HG02981 (cell line): ENCODE measurements at regions not wholly inside any gene's neighbourhood (a gene's known extent, or its start where the extent isn't known, plus 50 kb on each side); places are given as distances from the start of the nearest gene placed in this dataset.
"Not testable (repeated sequence)": the region's sequence is repeated elsewhere in the genome, so short reads cannot be mapped to it uniquely, and the experiment has no call there.

Experiments used
- ATAC-seq: cut with Tn5 transposase; IDR thresholded peaks from one replicate; pipeline ENCODE4 v1.9.1; 2021; ENCODE audit warnings: mild to moderate bottlenecking, moderate library complexity; ENCODE audit not compliant: unreplicated experiment

DNA sequence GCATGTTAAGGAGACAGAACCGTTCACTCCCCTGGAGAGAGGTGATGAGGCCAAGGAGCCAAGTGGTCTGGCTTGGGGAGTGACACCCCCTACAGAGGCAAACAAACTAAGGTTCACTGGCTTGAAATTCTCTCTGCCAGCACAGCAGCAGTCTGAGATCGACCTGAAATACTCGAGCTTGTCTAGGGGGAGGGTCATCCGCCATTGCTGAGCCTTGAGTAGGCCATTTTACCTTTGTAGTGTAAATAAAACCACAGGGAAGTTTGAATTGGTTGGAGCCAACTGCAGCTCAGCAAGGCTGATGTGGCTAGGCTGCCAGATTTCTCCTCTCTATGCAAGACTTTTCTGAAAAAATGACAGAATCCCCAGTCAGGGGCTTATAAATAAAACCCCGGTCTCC is 52.9 kb downstream of the CDY2B start:
- not testable (repeated sequence) for ATAC-seq

DNA sequence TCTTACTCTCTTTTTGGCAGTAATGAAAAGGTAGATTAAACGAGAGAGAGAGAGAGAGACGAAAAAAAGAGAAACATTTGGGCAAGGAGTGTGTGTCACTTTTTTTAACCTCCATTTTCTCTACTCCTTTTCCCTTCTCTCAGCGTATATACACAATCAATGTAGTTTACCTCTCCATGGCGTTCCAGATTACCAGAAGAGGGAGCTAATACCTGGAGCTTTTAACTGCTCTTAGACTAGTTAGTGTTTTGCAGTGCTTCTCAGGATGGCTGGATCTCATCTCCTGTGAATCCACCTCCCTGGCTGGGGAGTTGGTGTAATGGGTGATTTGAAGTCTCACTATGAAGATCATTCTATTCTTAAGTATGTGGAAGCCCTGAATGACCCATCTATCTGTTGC is 60.3 kb downstream of the CDY2B start:
- not testable (repeated sequence) for ATAC-seq

DNA sequence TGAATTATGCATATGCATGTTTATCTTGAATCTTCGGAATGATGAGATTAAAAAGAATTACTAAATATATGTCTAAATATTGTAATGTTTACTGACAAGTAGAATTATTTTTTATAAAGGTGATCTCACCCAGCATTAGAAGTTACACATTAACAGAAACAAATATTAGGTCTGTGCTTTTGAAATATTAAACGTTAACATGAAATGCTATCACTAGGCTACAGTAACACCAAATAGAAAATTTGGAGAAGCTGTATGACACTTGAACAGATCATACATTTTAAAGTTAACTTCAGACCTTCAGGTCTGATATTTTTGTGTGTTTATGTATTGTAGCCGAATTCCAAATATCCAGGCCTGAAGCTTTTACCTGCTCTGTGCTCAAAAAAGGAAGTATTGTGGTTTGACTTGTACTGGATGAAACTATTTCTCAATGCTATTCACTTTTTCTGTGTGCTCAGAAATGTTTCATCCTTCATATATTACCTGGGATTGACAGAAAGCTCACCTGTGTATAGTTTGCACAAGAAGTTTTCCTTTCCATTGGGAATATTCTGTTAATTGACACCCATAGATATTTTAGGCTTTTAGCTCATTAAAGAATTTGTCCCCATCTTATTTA is 60.9 kb downstream of the CDY2B start:
- not testable (repeated sequence) for ATAC-seq

DNA sequence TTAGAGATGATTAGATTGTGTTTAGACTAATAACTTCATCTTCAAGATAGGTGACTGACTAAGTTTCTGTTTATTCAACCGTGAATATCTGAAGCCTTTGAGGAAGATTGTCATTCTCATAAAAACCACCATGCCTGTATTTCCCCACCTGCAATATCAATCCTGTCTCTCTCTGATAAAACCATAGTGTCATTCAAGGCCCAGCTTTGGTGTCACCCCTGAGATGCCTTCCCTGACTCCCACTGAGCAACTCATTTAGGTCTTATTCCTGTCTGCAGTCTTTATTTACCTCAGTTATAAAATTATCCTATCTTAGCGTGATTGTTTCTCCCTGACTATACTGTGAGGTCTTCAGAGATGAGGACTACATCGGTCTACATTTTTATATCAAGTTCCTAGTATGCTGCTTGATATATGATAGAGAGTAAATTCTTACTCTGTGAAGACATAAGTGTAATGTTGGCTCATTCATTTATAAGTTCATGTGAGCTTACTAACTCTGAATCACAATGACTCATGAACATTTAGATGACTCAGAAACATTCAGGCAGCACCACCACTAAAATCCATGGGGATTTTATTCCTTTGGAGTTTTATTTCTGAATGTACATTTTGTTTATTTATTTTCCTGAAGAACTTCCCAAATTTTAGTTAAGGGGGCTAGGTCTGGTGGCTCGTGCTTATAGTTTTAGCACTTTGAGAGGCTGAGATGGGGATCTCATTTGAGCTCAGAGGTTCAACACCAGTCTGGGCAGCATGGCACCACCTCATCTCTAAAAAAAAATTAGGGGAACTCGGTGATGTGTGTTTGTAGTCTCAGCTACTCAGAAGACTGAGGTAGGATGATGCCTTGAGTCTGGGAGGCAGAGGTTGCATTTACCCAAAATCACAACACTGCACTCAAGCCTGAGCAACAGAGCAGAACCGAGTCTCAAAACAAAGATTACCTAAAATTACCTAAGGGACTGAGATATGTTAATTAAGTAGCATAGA is 62.6 kb downstream of the CDY2B start:
- not testable (repeated sequence) for ATAC-seq

DNA sequence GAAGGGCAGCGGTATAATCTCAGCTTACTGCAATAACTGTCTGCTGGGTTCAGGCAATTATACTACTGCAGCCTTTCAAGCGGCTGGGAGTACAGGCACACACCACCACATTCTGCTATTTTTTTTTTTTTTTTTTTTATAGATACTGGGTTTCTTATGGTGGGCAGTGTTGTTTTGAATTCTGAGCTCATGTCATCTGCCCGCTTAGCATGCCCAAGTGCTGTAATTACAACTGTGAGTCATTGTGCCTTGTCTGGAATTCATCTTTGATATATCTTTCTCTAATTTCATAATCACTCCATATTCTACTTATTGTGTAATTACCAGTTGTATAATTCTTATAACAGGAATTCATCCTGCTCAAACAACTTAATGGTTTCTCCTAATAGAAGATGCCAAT is 67.4 kb downstream of the CDY2B start:
- not testable (repeated sequence) for ATAC-seq

DNA sequence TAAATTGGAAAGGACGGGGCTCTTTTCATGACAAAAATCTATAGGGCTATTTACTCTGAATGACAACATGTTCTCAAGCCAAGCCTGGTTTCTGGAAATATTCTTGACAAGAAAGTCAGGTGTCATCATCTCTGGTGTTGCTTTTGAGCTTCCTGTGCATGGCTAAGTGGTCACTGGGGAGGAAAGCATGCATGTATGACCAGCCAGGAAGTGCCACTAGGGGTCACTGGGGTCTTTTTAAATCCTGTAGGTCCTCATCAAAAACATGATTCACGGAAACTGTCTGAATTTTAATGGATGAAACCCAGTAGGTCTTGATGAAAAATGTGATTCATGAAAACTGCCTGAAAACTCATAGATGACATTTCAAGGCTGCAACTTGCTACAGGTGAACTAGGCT is 80.1 kb downstream of the CDY2B start:
- ATAC-seq = not testable (repeated sequence)

DNA sequence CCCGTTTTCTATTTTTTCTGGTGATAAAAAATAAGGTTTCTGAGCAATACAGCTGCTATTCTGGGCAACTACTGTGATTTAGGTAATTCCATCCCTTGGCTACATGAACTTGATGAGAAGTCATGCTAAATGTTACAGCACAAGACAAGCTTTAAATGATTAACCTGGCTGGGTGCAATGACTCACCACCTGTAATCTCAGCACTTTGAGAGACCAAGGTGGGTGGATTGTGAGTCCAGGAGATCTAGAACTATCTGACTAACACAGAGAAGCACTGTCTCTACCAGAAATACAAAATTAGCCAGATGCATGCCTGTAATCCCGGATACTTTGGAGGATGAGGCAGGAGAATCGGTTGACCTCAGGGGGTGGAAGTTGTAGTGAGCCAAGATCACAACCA is 92.8 kb downstream of the CDY2B start:
- not testable (repeated sequence) for ATAC-seq

DNA sequence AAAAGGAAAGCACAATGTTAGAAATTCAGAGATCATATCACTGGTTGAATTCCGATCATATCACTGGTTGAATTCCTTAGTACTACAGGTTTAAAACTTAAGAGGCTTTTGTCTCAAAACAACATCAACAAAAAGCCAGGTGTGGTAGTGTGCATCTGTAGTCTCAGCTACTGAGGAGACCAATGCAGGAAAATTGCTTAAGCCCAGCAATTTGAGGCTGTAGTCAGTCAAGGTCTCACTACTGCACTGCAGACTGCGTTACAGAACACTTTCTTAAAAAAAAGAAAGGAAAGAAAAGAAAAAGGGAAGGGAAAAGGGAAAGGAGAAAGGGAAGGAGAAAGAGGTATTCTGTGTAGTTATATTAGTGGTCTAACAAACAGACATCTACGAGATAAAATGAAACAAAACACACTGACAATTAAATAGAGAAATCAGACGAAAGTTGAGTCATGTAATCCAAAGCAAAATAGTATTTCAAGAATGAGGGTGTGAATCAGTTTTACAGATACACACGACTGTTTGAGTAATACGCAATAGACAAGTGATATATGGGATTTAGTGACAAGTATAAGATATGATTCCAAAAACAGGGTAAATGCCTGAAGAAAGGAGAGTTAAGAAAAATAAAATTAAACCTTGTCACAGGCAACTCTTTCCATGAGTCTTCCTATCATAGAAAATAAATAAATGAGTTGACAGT is 113.9 kb downstream of the CDY2B start:
- not testable (repeated sequence) for ATAC-seq

DNA sequence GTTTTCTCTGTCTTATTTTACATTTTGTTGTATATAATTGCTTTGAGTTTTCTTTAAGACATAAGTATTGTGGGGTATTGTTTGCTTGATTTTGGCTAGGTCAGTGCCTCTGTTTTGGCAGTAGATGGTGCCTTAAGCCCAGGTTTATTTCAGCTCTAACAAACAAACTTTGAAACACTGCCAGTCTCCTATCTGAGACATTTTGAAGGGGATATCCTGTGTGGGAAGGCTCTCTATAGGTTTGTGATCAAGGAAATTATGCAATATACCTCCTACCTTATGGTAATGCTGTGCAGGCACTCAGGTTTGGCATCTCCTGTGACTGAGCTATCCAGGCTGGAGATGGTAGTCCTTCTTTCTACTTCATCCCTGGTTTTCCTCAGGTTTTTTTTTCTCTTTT is 120.8 kb downstream of the CDY2B start:
- ATAC-seq = not testable (repeated sequence)

DNA sequence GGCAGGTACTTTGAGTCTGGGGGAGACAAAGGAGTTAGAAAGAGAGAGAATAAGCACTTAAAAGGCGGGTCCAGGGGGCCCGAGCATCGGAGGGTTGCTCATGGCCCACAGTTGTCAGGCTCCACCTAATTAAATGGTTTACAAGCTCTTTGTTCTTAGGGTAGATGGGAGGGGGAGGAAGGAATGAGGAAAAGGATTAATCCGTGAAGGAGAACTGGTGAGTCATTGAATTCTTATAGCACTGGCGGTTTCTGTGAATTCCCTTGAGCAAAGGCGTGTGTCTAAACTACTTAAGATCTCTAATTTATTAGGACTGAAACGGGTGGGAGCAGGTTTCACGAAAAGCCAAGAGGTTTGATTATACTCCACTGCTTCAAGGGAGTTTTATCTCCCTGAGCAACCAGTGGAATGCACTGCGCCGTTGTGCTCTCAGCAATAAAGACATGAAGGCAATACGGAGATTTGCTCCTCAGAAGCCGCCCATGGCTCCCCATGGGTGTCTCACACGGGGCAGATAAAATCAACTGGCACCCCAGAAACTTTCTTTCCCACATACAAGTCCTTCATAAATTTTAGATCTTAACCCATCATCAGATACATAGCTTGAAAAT is 127.0 kb downstream of the CDY2B start:
- ATAC-seq = not testable (repeated sequence)

DNA sequence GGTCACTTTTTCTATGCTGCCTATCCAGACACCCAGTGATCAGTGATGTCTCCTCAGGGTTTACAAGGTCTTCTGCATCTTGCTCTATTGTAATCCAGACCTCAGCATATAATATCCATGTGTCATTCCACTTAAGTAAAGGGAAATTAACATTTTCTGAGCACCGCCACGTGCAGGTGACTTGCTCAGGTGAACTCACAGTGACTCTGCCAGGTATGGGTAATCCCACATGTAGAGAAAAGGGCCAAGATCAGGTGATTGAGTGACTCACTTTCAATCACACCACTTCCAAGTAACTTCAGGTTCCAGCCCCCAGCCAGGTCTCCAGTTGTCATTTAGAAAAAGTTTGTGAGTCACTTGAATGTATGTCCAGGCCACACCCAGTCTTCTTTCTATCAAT is 140.2 kb downstream of the CDY2B start:
- not testable (repeated sequence) for ATAC-seq

DNA sequence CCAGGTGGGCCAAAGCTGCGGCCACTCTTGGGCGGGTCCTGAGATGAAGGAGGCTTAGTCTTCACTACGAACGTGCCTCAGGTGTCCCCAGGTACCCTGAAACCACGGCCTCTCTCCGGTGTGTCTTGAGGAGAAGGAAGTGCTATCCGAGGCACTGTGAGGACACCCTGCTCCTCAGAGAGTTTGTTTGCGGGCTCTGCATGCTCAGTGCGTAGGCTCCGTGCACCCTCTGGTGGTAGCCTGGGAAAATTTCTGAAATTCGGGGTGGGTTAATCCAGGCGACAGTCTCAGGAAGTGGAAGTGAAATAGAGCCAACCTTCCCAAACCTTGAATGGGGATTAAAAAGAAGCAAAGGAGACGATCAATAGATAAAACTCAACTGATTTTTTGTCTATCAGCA is 150.5 kb downstream of the CDY2B start:
- not testable (repeated sequence) for ATAC-seq

DNA sequence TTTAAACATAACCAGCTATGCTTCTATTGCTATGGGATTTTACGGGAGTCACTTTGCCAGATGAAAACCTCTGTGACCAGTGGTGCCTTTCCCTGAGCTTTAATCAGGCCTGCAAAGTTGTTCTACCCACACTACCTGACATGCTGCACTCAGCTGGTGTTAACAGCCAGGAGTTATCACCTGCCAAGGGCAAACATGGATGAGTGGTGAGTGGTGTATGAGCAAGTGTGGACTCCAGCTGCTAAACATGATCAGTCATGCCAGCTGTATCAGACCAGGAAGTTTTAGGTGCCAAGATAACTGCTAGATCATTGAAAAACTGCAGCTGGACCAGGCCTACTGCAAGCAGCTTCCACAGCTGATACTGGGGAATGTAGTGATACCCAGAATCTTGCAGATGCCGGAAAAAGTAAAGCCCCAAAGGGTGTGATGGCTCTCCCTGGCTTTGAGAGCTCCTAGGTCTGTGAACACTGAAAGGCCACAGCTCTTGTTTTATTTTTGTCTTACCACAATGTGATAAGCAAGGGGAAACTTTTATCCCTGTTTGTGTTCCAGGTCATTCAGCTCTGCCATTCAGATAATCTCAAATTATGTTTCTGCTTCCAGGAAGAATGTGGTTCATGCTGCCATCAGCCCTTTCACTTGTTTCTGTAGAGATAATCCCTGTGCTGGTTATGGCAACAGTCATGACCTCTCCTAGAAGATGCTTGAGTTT is 163.5 kb downstream of the CDY2B start:
- ATAC-seq = not testable (repeated sequence)

DNA sequence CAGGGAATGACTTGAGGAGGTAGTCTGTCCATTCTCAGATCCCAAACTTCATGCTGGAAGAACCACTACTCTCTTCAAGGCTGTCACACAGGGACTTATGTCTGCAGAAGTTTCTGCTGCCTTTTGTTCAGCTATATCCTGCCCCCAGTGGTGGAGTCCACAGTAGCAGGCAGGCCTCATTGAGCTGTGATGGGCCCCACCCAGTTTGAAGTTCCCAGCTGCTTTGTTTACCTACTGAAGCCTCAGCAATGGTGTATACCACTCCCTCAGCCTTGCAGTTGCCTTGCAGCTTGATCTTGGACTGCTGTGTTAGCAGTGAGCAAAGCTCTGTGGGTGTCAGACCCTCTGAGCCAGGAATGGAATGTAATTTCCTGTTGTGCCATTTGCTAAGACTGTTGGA is 212.0 kb downstream of the CDY2B start:
- not testable (repeated sequence) for ATAC-seq

DNA sequence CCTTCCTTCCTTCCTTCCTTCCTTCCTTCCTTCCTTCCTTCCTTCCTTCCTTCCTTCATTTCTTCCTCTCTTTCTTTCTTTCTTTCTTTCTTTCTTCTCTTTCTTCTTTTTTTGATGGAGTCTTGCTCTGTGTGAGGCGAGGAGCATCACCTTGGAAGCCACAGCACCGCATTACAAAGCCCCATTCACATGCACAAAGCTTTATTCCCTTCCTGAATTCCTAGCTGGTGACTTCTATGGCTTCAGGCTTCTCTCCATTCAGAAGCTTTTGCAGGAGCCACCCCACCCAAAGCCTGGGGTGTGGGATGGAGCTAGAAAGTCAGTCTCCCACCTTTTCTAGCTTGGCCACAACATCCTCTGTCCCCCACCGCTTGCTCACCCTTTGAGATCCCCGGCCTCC is 237.0 kb downstream of the CDY2B start:
- not testable (repeated sequence) for ATAC-seq

DNA sequence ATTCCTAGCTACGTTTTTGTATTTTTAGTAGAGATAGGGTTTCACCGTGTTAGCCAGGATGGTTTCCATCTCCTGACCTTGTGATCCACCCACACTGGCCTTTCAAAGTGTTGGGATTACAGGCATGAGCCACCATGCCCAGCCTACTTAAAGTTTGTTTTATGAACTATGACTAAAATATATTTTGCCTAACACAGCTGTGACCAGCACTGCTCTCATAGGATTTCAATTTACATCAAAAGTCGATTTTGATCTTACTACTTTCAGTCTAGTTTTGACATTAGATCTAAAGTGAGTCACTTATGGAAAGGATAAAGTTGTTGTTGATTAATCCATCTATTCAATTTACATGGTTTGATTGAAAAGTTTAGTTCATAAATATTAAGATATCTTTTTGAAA is 245.5 kb downstream of the CDY2B start:
- ATAC-seq = not testable (repeated sequence)

DNA sequence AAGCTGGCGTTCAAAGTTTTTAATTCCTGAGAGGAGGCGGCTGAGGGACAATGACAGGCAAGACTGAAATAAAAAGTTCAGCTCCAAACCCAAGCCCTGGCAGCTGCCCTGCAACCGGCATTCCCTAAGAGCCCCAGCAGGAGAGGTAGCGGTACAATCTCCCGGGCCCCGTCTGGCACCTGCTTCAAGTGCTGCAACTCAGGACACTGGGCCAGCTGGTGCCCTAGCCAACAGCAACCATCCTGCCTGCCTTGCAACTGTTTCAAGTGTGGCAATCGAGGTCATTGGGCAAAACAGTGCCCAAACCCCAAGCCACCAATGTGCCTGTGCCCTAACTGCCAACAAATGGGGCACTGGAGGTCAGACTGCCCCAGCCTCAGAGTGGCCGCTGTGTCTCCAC is 268.8 kb downstream of the CDY2B start:
- ATAC-seq = not testable (repeated sequence)

DNA sequence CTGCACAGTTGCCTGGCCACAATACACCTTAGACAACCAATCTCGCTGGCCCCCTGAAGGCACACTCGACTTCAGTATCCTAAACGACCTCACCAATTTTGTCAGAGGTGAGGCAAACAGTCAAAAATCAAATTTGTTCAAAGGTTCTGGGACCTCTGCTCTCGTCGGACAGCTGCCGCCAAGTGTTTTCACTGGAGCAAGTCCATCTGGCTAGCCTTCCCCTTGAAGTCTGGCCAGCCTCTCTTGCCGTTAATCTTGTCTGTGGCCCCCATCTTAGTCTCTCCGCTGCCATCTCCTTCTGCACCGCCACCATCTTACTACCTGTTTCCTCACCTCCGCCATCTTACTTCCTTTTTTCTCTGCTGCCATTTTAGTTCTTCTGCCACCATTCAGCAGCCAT is 269.4 kb downstream of the CDY2B start:
- not testable (repeated sequence) for ATAC-seq

DNA sequence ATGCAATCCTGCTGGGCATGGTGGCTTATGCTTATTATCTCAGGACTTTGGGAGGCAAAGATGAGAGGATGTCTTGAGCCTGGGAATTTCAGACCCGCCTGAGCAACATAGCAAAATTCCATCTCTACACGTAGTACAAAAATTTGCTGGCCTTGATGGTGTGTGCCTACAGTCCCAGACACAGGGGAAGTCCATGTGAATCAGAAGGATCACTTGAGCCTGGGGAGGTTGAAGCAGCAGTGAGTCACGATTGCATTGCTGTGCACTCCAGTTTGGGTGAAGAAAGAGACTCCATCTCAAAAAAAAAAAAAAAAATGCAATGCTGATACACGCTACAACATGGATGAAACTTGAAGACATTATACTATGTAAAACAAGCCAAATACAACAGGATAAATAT is 272.9 kb downstream of the CDY2B start:
- not testable (repeated sequence) for ATAC-seq

DNA sequence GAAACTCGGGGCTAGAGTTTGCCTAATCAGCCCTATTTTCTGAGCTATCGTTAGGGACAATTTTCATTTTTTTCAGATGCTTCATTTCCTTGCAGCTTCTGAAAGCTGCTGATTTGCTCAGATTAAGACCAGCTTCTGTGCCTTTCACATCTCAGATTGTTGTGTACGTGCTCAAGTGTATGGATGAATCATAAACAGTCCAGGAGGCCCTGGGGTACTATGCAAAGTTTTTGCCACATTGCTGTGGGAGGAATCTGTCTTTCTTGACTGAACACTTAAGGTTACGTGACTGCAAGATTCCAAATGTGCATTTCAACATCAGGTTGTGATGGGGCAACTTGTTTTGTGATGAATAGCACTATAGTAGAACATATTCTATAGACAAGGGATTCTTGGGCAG is 280.8 kb downstream of the CDY2B start:
- ATAC-seq = not testable (repeated sequence)
